ENCODE measurements at regions not wholly inside any gene's neighbourhood (a gene's known extent, or its start where the extent isn't known, plus 50 kb on each side); places are given as distances from the start of the nearest gene placed in this dataset.

DNA sequence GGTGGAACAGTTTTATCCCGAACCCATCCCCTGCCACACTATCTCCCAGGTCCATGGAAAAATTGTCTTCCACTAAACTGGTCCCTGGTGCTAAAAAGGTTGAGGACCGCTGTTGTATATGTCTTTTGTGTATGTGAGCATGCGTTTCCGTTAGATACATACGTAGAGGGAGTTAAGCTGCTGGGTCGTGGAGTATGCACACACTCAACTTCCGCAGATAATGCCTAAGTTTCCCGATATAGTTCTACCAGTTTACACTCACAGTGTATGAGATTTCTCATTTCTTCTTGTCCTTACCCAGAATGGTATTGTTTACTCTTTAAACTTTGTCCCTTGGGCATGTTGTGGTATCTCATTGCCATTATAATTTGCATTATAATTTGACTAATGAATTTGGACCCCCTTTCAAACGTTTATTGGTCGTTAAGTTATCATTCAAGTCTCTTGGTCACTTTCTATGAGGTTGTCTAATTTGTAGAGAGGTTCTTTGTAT, 50.5 kb upstream of the SCAF8 start:
- no peak for DNase-seq
- Histone ChIP-seq H3K27me3 (no peaks in the 10 kb centered on the region), H3K36me3 (no peaks in the 10 kb centered on the region), H3K9me3 (no peaks in the 10 kb centered on the region), H3K4me1 (peaks cover 0 to 16% (median 0%) of the 10 kb centered on the region in 9 donors), H3K4me3 (no peak overlapping the region), H3K27ac (no peak overlapping the region)
- TF ChIP-seq, protein P1, sequence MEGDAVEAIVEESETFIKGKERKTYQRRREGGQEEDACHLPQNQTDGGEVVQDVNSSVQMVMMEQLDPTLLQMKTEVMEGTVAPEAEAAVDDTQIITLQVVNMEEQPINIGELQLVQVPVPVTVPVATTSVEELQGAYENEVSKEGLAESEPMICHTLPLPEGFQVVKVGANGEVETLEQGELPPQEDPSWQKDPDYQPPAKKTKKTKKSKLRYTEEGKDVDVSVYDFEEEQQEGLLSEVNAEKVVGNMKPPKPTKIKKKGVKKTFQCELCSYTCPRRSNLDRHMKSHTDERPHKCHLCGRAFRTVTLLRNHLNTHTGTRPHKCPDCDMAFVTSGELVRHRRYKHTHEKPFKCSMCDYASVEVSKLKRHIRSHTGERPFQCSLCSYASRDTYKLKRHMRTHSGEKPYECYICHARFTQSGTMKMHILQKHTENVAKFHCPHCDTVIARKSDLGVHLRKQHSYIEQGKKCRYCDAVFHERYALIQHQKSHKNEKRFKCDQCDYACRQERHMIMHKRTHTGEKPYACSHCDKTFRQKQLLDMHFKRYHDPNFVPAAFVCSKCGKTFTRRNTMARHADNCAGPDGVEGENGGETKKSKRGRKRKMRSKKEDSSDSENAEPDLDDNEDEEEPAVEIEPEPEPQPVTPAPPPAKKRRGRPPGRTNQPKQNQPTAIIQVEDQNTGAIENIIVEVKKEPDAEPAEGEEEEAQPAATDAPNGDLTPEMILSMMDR (IDR thresholded peaks at IDR 0.05), result no peak
- ATAC-seq, result no peak
- WGBS, 2 donors, result 68 to 84% methylated on average over 10 of the region's 10 CpGs
- intact Hi-C loops (cut with DNase I), result no loop called here

All from heart right ventricle (tissue), 16 donors.